Hepatic stellate cell (primary cell): ENCODE measurements at regions not wholly inside any gene's neighbourhood (a gene's known extent, or its start where the extent isn't known, plus 50 kb on each side); places are given as distances from the start of the nearest gene placed in this dataset.
"Not testable (repeated sequence)": the region's sequence is repeated elsewhere in the genome, so short reads cannot be mapped to it uniquely, and the experiment has no call there.

Experiments used
- DNase-seq: peaks from one replicate; pipeline ENCODE4 v3.0.0; 2011; ENCODE audit warnings: low spot score

- DNase-seq: no peak
These were observed 291.6 kb downstream of the DAD1 start for GRCh38 chr14:22297376-22297775.

- DNase-seq: no peak
These were observed 292.3 kb downstream of the DAD1 start for GRCh38 chr14:22296722-22297121.

GRCh38 chr14:22296088-22296487, 292.9 kb downstream of the DAD1 start:
- no peak for DNase-seq

- no peak for DNase-seq
These were observed 297.6 kb downstream of the DAD1 start for GRCh38 chr14:22291406-22291805.

GRCh38 chr14:22289570-22289969, 299.5 kb downstream of the DAD1 start:
- no peak for DNase-seq

GRCh38 chr14:22285991-22286390, 303.0 kb downstream of the DAD1 start:
- DNase-seq: no peak

- DNase-seq: no peak
These were observed 306.1 kb downstream of the DAD1 start for GRCh38 chr14:22282949-22283348.

- no peak for DNase-seq
These were observed 306.6 kb downstream of the DAD1 start for GRCh38 chr14:22282417-22282816.

GRCh38 chr14:22281447-22281874, 307.6 kb downstream of the DAD1 start:
- DNase-seq: not testable (repeated sequence)

- no peak for DNase-seq
These were observed 308.3 kb downstream of the DAD1 start for GRCh38 chr14:22280497-22281316.

- DNase-seq: no peak
These were observed 311.9 kb downstream of the DAD1 start for GRCh38 chr14:22276913-22277816.

- no peak for DNase-seq
These were observed 316.9 kb downstream of the DAD1 start for GRCh38 chr14:22271838-22272799.

- no peak for DNase-seq
These were observed 320.1 kb downstream of the DAD1 start for GRCh38 chr14:22268875-22269274.

GRCh38 chr14:22266683-22267082, 322.3 kb downstream of the DAD1 start:
- no peak for DNase-seq

GRCh38 chr14:22266142-22266442, 322.9 kb downstream of the DAD1 start:
- DNase-seq: no peak

- no peak for DNase-seq
These were observed 323.5 kb downstream of the DAD1 start for GRCh38 chr14:22265319-22266141.

GRCh38 chr14:22264759-22265158, 324.3 kb downstream of the DAD1 start:
- DNase-seq: no peak

GRCh38 chr14:22263961-22264360, 325.1 kb downstream of the DAD1 start:
- DNase-seq: no peak

- no peak for DNase-seq
These were observed 326.1 kb downstream of the DAD1 start for GRCh38 chr14:22262881-22263280.

GRCh38 chr14:22255017-22255950, 333.7 kb downstream of the DAD1 start:
- DNase-seq: no peak
